H7 (cell line): ENCODE measurements at regions not wholly inside any gene's neighbourhood (a gene's known extent, or its start where the extent isn't known, plus 50 kb on each side); places are given as distances from the start of the nearest gene placed in this dataset.

Experiments
- DNase-seq: peaks from one replicate; pipeline ENCODE4 v3.0.0; 2012
- H3K27me3 ChIP-seq: 2 replicates; pipeline ENCODE4 v1.6.0; 2011; ENCODE audit warnings: mild to moderate bottlenecking, low read length; ENCODE audit not compliant: control insufficient read depth, insufficient read depth
- H3K36me3 ChIP-seq: replicated peaks from 2 replicates; pipeline ENCODE4 v1.5.1; 2011; ENCODE audit warnings: low read length; ENCODE audit not compliant: control insufficient read depth, insufficient read depth
- H3K4me3 ChIP-seq: 2 replicates; pipeline ENCODE4 v1.5.1; 2011; ENCODE audit warnings: low read depth, mild to moderate bottlenecking, control low read depth, low read length, moderate library complexity; ENCODE audit not compliant: insufficient read depth

GRCh38 chr1:212181015-212181882 is 104.0 kb upstream of the PPP2R5A start:
- Histone ChIP-seq H3K4me3 (no peak overlapping the region), H3K36me3 (no peaks in the 10 kb centered on the region), H3K27me3 (no peaks in the 10 kb centered on the region)
- DNase-seq = no peak

- Histone ChIP-seq H3K36me3 (no peaks in the 10 kb centered on the region), H3K27me3 (no peaks in the 10 kb centered on the region), H3K4me3 (no peak overlapping the region)
- no peak for DNase-seq
Observed at GRCh38 chr1:212182171-212182570, 103.0 kb upstream of the PPP2R5A start.

- Histone ChIP-seq H3K27me3 (no peaks in the 10 kb centered on the region), H3K4me3 (no peak overlapping the region), H3K36me3 (no peaks in the 10 kb centered on the region)
- no peak for DNase-seq
Observed at GRCh38 chr1:212182579-212182978, 102.6 kb upstream of the PPP2R5A start.

GRCh38 chr1:212186427-212187207 is 98.6 kb upstream of the PPP2R5A start:
- no peak overlapping the region for H3K4me3 ChIP-seq
- H3K36me3 ChIP-seq = no peaks in the 10 kb centered on the region
- no peak for DNase-seq
- no peaks in the 10 kb centered on the region for H3K27me3 ChIP-seq

- DNase-seq = no peak
- Histone ChIP-seq H3K27me3 (no peaks in the 10 kb centered on the region), H3K36me3 (no peaks in the 10 kb centered on the region), H3K4me3 (no peak overlapping the region)
Observed at GRCh38 chr1:212188599-212189351, 96.4 kb upstream of the PPP2R5A start.

- Histone ChIP-seq H3K36me3 (no peaks in the 10 kb centered on the region), H3K4me3 (no peak overlapping the region), H3K27me3 (no peaks in the 10 kb centered on the region)
- DNase-seq = no peak
Observed at GRCh38 chr1:212189352-212189738, 95.9 kb upstream of the PPP2R5A start.

- no peaks in the 10 kb centered on the region for H3K27me3 ChIP-seq
- H3K36me3 ChIP-seq = no peaks in the 10 kb centered on the region
- DNase-seq = peak; percentile 46
- no peak overlapping the region for H3K4me3 ChIP-seq
Observed at GRCh38 chr1:212190169-212190568, 95.0 kb upstream of the PPP2R5A start.

- DNase-seq = no peak
- Histone ChIP-seq H3K4me3 (no peak overlapping the region), H3K27me3 (no peaks in the 10 kb centered on the region), H3K36me3 (no peaks in the 10 kb centered on the region)
Observed at GRCh38 chr1:212192261-212192998, 92.8 kb upstream of the PPP2R5A start.

GRCh38 chr1:212196355-212196754 is 88.9 kb upstream of the PPP2R5A start:
- no peaks in the 10 kb centered on the region for H3K27me3 ChIP-seq

GRCh38 chr1:212201461-212201860 is 83.7 kb upstream of the PPP2R5A start:
- no peaks in the 10 kb centered on the region for H3K27me3 ChIP-seq
- H3K4me3 ChIP-seq = no peak overlapping the region
- H3K36me3 ChIP-seq = no peaks in the 10 kb centered on the region
- no peak for DNase-seq

More at GRCh38 chr1:212196355-212196754, 88.9 kb upstream of the PPP2R5A start:
- H3K36me3 ChIP-seq = no peaks in the 10 kb centered on the region
- no peak overlapping the region for H3K4me3 ChIP-seq
- no peak for DNase-seq

GRCh38 chr1:212203630-212204029 is 81.6 kb upstream of the PPP2R5A start:
- H3K4me3 ChIP-seq = no peak overlapping the region
- H3K27me3 ChIP-seq = no peaks in the 10 kb centered on the region
- DNase-seq = no peak
- no peaks in the 10 kb centered on the region for H3K36me3 ChIP-seq

- no peak for DNase-seq
- H3K27me3 ChIP-seq = no peaks in the 10 kb centered on the region
- H3K36me3 ChIP-seq = no peaks in the 10 kb centered on the region
Observed at GRCh38 chr1:212205006-212205405, 80.2 kb upstream of the PPP2R5A start.

GRCh38 chr1:212205843-212206242 is 79.4 kb upstream of the PPP2R5A start:
- H3K36me3 ChIP-seq = no peaks in the 10 kb centered on the region
- H3K27me3 ChIP-seq = no peaks in the 10 kb centered on the region
- H3K4me3 ChIP-seq = no peak overlapping the region
- DNase-seq = no peak

More at GRCh38 chr1:212205006-212205405, 80.2 kb upstream of the PPP2R5A start:
- H3K4me3 ChIP-seq = no peak overlapping the region

GRCh38 chr1:212207118-212207517 is 78.1 kb upstream of the PPP2R5A start:
- DNase-seq = no peak
- no peak overlapping the region for H3K4me3 ChIP-seq
- H3K36me3 ChIP-seq = no peaks in the 10 kb centered on the region
- no peaks in the 10 kb centered on the region for H3K27me3 ChIP-seq
